Tibial nerve (tissue), 4 donors: ENCODE measurements at regions not wholly inside any gene's neighbourhood (a gene's known extent, or its start where the extent isn't known, plus 50 kb on each side); places are given as distances from the start of the nearest gene placed in this dataset.

Source experiments
- DNase-seq, 2 donors: peaks; one replicate each; pipeline ENCODE4 v3.0.0-alpha.2; 2019; ENCODE audit warnings: low spot score in 2 of 2
- H3K27ac ChIP-seq, 4 donors: fragments of 200-600 bp; sonication (generic) in 3 of 4; one replicate each; pipeline ENCODE4 v1.5.1; 2017 to 2019; ENCODE audit warnings: mild to moderate bottlenecking in 1 of 4
- H3K27me3 ChIP-seq, 2 donors: fragments of 200-600 bp; sonication (generic) in 1 of 2; one replicate each; pipeline versions ENCODE4 v1.5.1 to v1.6.0; 2017 to 2019
- H3K36me3 ChIP-seq, 3 donors: fragments of 200-600 bp; sonication (generic); one replicate each; pipeline ENCODE4 v1.5.1; 2018 to 2019
- H3K4me1 ChIP-seq, 4 donors: fragments of 200-600 bp; sonication (generic) in 3 of 4; one replicate each; pipeline ENCODE4 v1.5.1; 2017 to 2019
- H3K4me3 ChIP-seq, 4 donors: fragments of 200-600 bp; sonication (generic) in 3 of 4; one replicate each; pipeline ENCODE4 v1.5.1; 2017 to 2019; ENCODE audit warnings: mild to moderate bottlenecking in 1 of 4, moderate library complexity in 1 of 4
- H3K9me3 ChIP-seq, 4 donors: fragments of 200-600 bp; sonication (generic) in 3 of 4; one replicate each; pipeline ENCODE4 v1.5.1; 2017 to 2019
- CTCF ChIP-seq, 5 experiments: fragments of 200-600 bp in 3 of 5; fragments of 450-650 bp in 2 of 5; sonication (generic) in 3 of 5; IDR thresholded peaks; one replicate each; pipeline ENCODE4 v1.5.1; 2016 to 2019; ENCODE audit warnings: antibody characterized with exemption in 5 of 5, mild to moderate bottlenecking in 3 of 5, moderate library complexity in 2 of 5
- EP300 ChIP-seq, 2 donors: sonication (generic); formaldehyde crosslinking; IDR thresholded peaks; one replicate each; pipeline ENCODE4 v1.6.1; 2017; ENCODE audit warnings: antibody characterized with exemption in 2 of 2, mild to moderate bottlenecking in 1 of 2
- POLR2A ChIP-seq, 2 donors: fragments of 450-650 bp; IDR thresholded peaks; one replicate each; pipeline ENCODE4 v1.6.1; 2017; ENCODE audit warnings: antibody characterized with exemption in 2 of 2, mild to moderate bottlenecking in 2 of 2, moderate library complexity in 2 of 2
- WGBS, 2 donors: methylation state at CpG; one replicate each; pipeline ENCODE4 v1.1.5; 2018; 5-methylcytosine and 5-hydroxymethylcytosine counted together

GRCh38 chr1:57882934-57883641 lies 459.2 kb upstream of the DAB1 start:
- TF ChIP-seq EP300 (IDR thresholded peaks at IDR 0.05) (no peak), POLR2A (IDR thresholded peaks at IDR 0.05) (no peak), CTCF (IDR thresholded peaks at IDR 0.05) (no peak)
- Histone ChIP-seq H3K36me3 (no peaks in the 10 kb centered on the region), H3K27ac (no peak overlapping the region), H3K27me3 (no peaks in the 10 kb centered on the region), H3K4me1 (no peaks in the 10 kb centered on the region), H3K9me3 (no peaks in the 10 kb centered on the region), H3K4me3 (no peak overlapping the region)
- no peak for DNase-seq
- 85 to 87% methylated on average over 6 of the region's 6 CpGs for WGBS, 2 donors

- WGBS, 2 donors = 44 to 54% methylated on average over 3 of the region's 3 CpGs
- TF ChIP-seq POLR2A (IDR thresholded peaks at IDR 0.05) (no peak), EP300 (IDR thresholded peaks at IDR 0.05) (no peak), CTCF (IDR thresholded peaks at IDR 0.05) (no peak)
- Histone ChIP-seq H3K4me1 (no peaks in the 10 kb centered on the region), H3K27me3 (no peaks in the 10 kb centered on the region), H3K9me3 (no peaks in the 10 kb centered on the region), H3K36me3 (no peaks in the 10 kb centered on the region), H3K4me3 (no peak overlapping the region), H3K27ac (no peak overlapping the region)
- DNase-seq = no peak
Measured at GRCh38 chr1:57882072-57882471, 458.2 kb upstream of the DAB1 start.

- WGBS, 2 donors = 71 to 73% methylated on average over 2 of the region's 2 CpGs
- H3K4me3 ChIP-seq = no peak overlapping the region
Measured at GRCh38 chr1:57881639-57882038, 457.8 kb upstream of the DAB1 start.

GRCh38 chr1:57879700-57880099 lies 455.8 kb upstream of the DAB1 start:
- WGBS, 2 donors = 78 to 80% methylated on average over 3 of the region's 3 CpGs
- H3K4me3 ChIP-seq = no peak overlapping the region
- no peak for DNase-seq

More at GRCh38 chr1:57881639-57882038, 457.8 kb upstream of the DAB1 start:
- no peak overlapping the region for H3K27ac ChIP-seq
- no peaks in the 10 kb centered on the region for H3K27me3 ChIP-seq
- H3K4me1 ChIP-seq = no peaks in the 10 kb centered on the region
- no peak for DNase-seq
- no peaks in the 10 kb centered on the region for H3K9me3 ChIP-seq
- TF ChIP-seq EP300 (IDR thresholded peaks at IDR 0.05) (no peak), POLR2A (IDR thresholded peaks at IDR 0.05) (no peak)
- no peaks in the 10 kb centered on the region for H3K36me3 ChIP-seq

GRCh38 chr1:57874418-57874877 lies 450.6 kb upstream of the DAB1 start:
- no peaks in the 10 kb centered on the region for H3K9me3 ChIP-seq
- no peak for DNase-seq
- no peak overlapping the region for H3K4me3 ChIP-seq
- 33 to 45% methylated on average over 2 of the region's 2 CpGs for WGBS, 2 donors
- no peaks in the 10 kb centered on the region for H3K27me3 ChIP-seq
- no peak overlapping the region for H3K27ac ChIP-seq
- no peak for TF ChIP-seq CTCF (IDR thresholded peaks at IDR 0.05)
- TF ChIP-seq EP300 (IDR thresholded peaks at IDR 0.05) = no peak
- no peak for TF ChIP-seq POLR2A (IDR thresholded peaks at IDR 0.05)
- H3K36me3 ChIP-seq = no peaks in the 10 kb centered on the region
- no peaks in the 10 kb centered on the region for H3K4me1 ChIP-seq

More at GRCh38 chr1:57879700-57880099, 455.8 kb upstream of the DAB1 start:
- no peaks in the 10 kb centered on the region for H3K36me3 ChIP-seq
- no peaks in the 10 kb centered on the region for H3K4me1 ChIP-seq
- TF ChIP-seq EP300 (IDR thresholded peaks at IDR 0.05) (no peak), POLR2A (IDR thresholded peaks at IDR 0.05) (no peak), CTCF (IDR thresholded peaks at IDR 0.05) (no peak)
- no peaks in the 10 kb centered on the region for H3K27me3 ChIP-seq
- no peaks in the 10 kb centered on the region for H3K9me3 ChIP-seq
- no peak overlapping the region for H3K27ac ChIP-seq
